Liver (tissue), 8 donors: ENCODE measurements at regions not wholly inside any gene's neighbourhood (a gene's known extent, or its start where the extent isn't known, plus 50 kb on each side); places are given as distances from the start of the nearest gene placed in this dataset.

ENCODE experiments used
- DNase-seq: peaks from one replicate; pipeline ENCODE4 v3.0.0-alpha.2; 2017; ENCODE audit warnings: low spot score
- H3K27ac ChIP-seq, 2 donors: one replicate each; pipeline ENCODE4 v1.7.0; 2013; ENCODE audit warnings: inconsistent platforms in 2 of 2, low read length in 2 of 2, control low read depth in 1 of 2, low read depth in 1 of 2, mild to moderate bottlenecking in 1 of 2
- H3K27me3 ChIP-seq, 4 donors: one replicate each; pipeline versions ENCODE4 v1.6.1 to v1.7.0; 2013; ENCODE audit warnings: low read length in 3 of 4, inconsistent platforms in 1 of 4, mild to moderate bottlenecking in 1 of 4, moderate library complexity in 1 of 4; ENCODE audit not compliant: control insufficient read depth in 4 of 4, insufficient read depth in 4 of 4
- H3K36me3 ChIP-seq, 4 donors: one replicate each; pipeline versions ENCODE4 v1.6.1 to v1.7.0; 2013; ENCODE audit warnings: low read length in 3 of 4, mild to moderate bottlenecking in 3 of 4, low read depth in 1 of 4, moderate library complexity in 1 of 4; ENCODE audit not compliant: control insufficient read depth in 4 of 4, insufficient read depth in 3 of 4
- H3K4me1 ChIP-seq, 4 donors: one replicate each; pipeline versions ENCODE4 v1.6.1 to v1.7.0; 2013; ENCODE audit warnings: low read length in 3 of 4, mild to moderate bottlenecking in 3 of 4, moderate library complexity in 1 of 4; ENCODE audit not compliant: control insufficient read depth in 4 of 4, insufficient read depth in 4 of 4
- H3K4me3 ChIP-seq, 3 donors: one replicate each; pipeline versions ENCODE4 v1.6.1 to v1.7.0; 2013; ENCODE audit warnings: low read length in 3 of 3, control low read depth in 1 of 3, low read depth in 1 of 3, mild to moderate bottlenecking in 1 of 3
- H3K9ac ChIP-seq, 2 donors: one replicate each; pipeline ENCODE4 v1.7.0; 2013; ENCODE audit warnings: low read length in 2 of 2, mild to moderate bottlenecking in 2 of 2, moderate library complexity in 2 of 2, control low read depth in 1 of 2, low read depth in 1 of 2
- H3K9me3 ChIP-seq, 4 donors: one replicate each; pipeline versions ENCODE4 v1.6.1 to v1.7.0; 2013; ENCODE audit warnings: low read length in 3 of 4; ENCODE audit not compliant: control insufficient read depth in 4 of 4
- ATF3 ChIP-seq: IDR thresholded peaks from 2 replicates; pipeline ENCODE4 v1.6.1; 2016; ENCODE audit warnings: antibody characterized with exemption
- CTCF ChIP-seq: fragments of 150-350 bp; IDR thresholded peaks from 2 replicates; pipeline ENCODE4 v1.5.1; 2017; ENCODE audit warnings: improper control_type of control experiment, low read depth, low read length; ENCODE audit not compliant: missing input control
- EGR1 ChIP-seq, 2 donors: IDR thresholded peaks; 2 replicates each; pipeline ENCODE4 v1.6.1; 2016 to 2018; ENCODE audit warnings: antibody characterized with exemption in 2 of 2, low read depth in 2 of 2
- FOXA2 ChIP-seq: IDR thresholded peaks from 2 replicates; pipeline ENCODE4 v1.6.1; 2016; ENCODE audit warnings: antibody characterized with exemption
- GABPA ChIP-seq, 2 donors: IDR thresholded peaks in 1 of 2; conservative IDR thresholded peaks in 1 of 2; 2 replicates each; pipeline ENCODE4 v1.6.1; 2016; ENCODE audit warnings: antibody characterized with exemption in 2 of 2, mild to moderate bottlenecking in 1 of 2, moderate library complexity in 1 of 2
- HNF4G ChIP-seq: IDR thresholded peaks from 2 replicates; pipeline ENCODE4 v1.6.1; 2016; ENCODE audit warnings: antibody characterized with exemption
- JUND ChIP-seq, 2 donors: IDR thresholded peaks; 2 replicates each; pipeline ENCODE4 v1.6.1; 2016; ENCODE audit warnings: antibody characterized with exemption in 2 of 2
- NR2F2 ChIP-seq: IDR thresholded peaks from 2 replicates; pipeline ENCODE4 v1.6.1; 2016; ENCODE audit warnings: antibody characterized with exemption
- RAD21 ChIP-seq, 2 donors: IDR thresholded peaks; 2 replicates each; pipeline ENCODE4 v1.6.1; 2016; ENCODE audit warnings: antibody characterized with exemption in 2 of 2, mild to moderate bottlenecking in 2 of 2
- REST ChIP-seq: IDR thresholded peaks from 2 replicates; pipeline ENCODE4 v1.6.1; 2016; ENCODE audit warnings: antibody characterized with exemption, mild to moderate bottlenecking
- TAF1 ChIP-seq: conservative IDR thresholded peaks from 2 replicates; pipeline ENCODE4 v1.6.1; 2016; ENCODE audit warnings: antibody characterized with exemption, mild to moderate bottlenecking
- YY1 ChIP-seq: IDR thresholded peaks from 2 replicates; pipeline ENCODE4 v1.6.1; 2016; ENCODE audit warnings: antibody characterized with exemption, mild to moderate bottlenecking
- ZBTB33 ChIP-seq: IDR thresholded peaks from 2 replicates; pipeline ENCODE4 v1.6.1; 2016; ENCODE audit warnings: antibody characterized with exemption
- WGBS: extraction: QIAGEN DNeasy Blood & Tissue Kit; methylation state at CpG from one replicate; pipeline ENCODE4 v1.1.7; 2013; 5-methylcytosine and 5-hydroxymethylcytosine counted together
- donor health status: healthy.
- donor health status: healthy.
- donor health status: healthy.
- donor health status: healthy.
- donor health status: healthy.

GRCh38 chr2:103012590-103012989 lies 250.8 kb downstream of the TMEM182 start:
- no peak overlapping the region for H3K4me3 ChIP-seq
- H3K36me3 ChIP-seq = no peaks in the 10 kb centered on the region
- no peak overlapping the region for H3K27ac ChIP-seq
- H3K4me1 ChIP-seq = no peaks in the 10 kb centered on the region
- peaks cover 0 to 3% (median 0%) of the 10 kb centered on the region in 4 donors for H3K27me3 ChIP-seq
- 66% methylated on average over 3 of the region's 3 CpGs for WGBS
- no peak for DNase-seq
- no peak overlapping the region for H3K9ac ChIP-seq
- TF ChIP-seq YY1 = no peak
- TF ChIP-seq ZBTB33 = no peak
- TF ChIP-seq RAD21 (IDR thresholded peaks at IDR 0.05) = no peak
- TF ChIP-seq JUND (IDR thresholded peaks at IDR 0.05) = no peak
- no peak for TF ChIP-seq REST
- TF ChIP-seq TAF1 = no peak
- no peak for TF ChIP-seq EGR1 (IDR thresholded peaks at IDR 0.05; ENCODE audit: low read depth in 2 of 2)
- TF ChIP-seq HNF4G = no peak
- no peak for TF ChIP-seq FOXA2
- TF ChIP-seq GABPA (IDR thresholded peaks at IDR 0.05 in 1 of 2, conservative IDR thresholded peaks at IDR 0.05 in 1 of 2) = no peak
- TF ChIP-seq NR2F2 = no peak
- TF ChIP-seq CTCF = no peak
- TF ChIP-seq ATF3 = no peak
- no peaks in the 10 kb centered on the region for H3K9me3 ChIP-seq

GRCh38 chr2:103025056-103025455 lies 263.2 kb downstream of the TMEM182 start:
- H3K9ac ChIP-seq = no peak overlapping the region
- DNase-seq = no peak
- H3K4me1 ChIP-seq = no peaks in the 10 kb centered on the region
- H3K9me3 ChIP-seq = no peaks in the 10 kb centered on the region
- H3K36me3 ChIP-seq = no peaks in the 10 kb centered on the region
- no peak overlapping the region for H3K27ac ChIP-seq
- 74% methylated on average over 1 of the region's 1 CpG for WGBS
- no peaks in the 10 kb centered on the region for H3K27me3 ChIP-seq
- TF ChIP-seq RAD21 (IDR thresholded peaks at IDR 0.05) = no peak
- no peak for TF ChIP-seq CTCF
- no peak for TF ChIP-seq ATF3
- no peak overlapping the region for H3K4me3 ChIP-seq
